Right renal cortex interstitium (tissue), 3 donors: ENCODE measurements at regions not wholly inside any gene's neighbourhood (a gene's known extent, or its start where the extent isn't known, plus 50 kb on each side); places are given as distances from the start of the nearest gene placed in this dataset.
"Not testable (repeated sequence)": the region's sequence is repeated elsewhere in the genome, so short reads cannot be mapped to it uniquely, and the experiment has no call there.

Experiments used
- DNase-seq, 3 donors: peaks; one replicate each; pipeline ENCODE4 v3.0.0-alpha.2; 2013; ENCODE audit warnings: low read depth in 3 of 3, low spot score in 2 of 3

DNA sequence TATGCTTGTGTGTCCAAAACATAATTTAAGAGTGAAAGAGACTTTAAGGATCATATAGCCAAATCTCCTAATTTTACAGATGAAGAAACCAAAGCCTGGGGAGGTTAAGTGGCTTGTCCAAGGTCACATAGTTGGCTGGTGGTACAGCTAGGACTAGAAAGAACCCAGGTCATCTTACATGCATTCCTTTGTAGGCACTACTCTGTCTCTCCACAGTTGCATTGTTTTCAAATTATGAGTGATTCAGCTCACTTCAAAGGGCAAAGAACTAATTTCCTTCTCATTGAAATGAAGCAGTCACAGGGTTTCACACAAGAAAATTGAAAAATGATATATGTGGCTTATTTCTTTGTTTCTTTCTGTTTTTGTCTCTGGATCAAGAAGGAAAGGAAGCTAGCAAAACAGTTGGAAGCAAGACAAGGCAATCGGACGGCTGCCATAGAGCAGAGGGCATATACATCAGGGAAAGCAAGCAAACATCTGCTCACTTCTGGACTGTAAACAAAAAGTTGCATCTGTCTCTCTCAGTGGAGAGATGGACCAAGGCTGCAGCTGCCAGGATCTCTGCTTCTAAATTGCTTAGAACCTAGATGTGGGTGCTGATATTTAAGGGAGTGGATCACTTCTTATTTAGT, 107.5 kb upstream of the AMOT start:
- no peak for DNase-seq

DNA sequence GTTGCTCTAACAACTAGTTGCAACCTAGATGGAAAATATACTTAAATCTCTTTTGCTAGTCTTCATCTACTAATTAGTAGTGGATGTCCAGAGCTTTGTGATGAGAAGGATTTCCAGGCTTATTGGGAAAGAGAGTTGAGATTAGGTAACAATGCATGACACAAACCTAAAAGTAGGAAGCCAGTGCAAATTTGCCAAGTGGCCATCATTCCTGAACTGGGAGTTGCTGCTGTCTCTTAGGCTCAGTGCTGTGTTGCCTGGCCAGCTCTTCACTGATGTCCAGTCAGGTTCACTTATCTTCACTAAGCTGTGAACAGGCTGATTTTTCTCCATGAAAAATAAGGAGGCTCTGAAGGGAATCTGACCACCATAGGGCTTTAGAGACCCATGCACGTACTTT, 105.6 kb upstream of the AMOT start:
- no peak for DNase-seq

GRCh38 chrX:112945826-112946225, 105.2 kb upstream of the AMOT start:
- no peak for DNase-seq

DNA sequence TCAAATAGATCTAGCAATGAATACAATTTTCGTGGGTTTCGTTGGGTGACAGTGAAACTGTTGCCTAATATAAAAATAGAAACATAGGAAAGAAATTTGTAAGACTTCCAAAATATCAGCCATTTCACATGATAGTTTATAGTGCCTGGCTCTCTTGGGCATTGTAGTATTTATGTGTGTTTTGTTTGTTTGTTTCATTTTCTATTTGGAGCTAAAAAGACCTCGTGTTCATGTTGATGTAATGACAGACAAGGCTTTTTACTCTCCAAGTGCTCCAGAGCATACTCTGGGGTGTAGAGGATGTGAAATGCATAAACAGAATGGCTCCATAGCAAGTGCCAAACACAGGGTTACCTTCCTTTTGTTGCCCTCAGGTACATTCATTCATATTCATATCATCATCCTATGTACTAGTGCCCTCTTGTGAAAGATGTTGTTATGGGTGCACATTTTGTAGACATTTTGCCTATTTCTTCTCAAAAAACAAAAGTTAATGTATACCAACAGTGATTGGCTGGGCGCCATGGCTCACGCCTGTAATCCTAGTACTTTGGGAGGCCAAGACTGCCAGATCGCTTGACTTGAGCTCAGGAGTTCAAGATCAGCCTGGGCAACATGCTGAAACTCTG, 100.7 kb upstream of the AMOT start:
- no peak for DNase-seq

DNA sequence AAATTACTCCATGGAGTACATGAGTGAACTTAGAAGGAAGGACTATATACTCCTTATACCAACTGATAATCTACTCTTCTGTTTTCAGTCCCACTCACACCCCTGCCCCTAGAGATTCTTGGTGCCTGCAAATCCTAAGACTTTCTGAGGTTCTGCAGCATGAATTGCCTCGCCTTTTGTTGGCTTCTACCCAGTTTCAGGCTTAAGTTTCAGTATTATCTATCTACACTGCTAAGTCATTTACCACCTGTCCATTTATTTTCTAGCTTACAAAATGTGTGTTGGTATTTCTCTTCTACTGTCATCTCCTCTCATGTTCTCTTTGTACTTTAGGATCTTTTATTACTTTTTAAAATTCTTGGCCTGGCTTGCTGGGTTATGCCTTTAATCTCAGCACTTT, 94.4 kb upstream of the AMOT start:
- DNase-seq = no peak

GRCh38 chrX:112931900-112932299, 91.3 kb upstream of the AMOT start:
- no peak for DNase-seq

DNA sequence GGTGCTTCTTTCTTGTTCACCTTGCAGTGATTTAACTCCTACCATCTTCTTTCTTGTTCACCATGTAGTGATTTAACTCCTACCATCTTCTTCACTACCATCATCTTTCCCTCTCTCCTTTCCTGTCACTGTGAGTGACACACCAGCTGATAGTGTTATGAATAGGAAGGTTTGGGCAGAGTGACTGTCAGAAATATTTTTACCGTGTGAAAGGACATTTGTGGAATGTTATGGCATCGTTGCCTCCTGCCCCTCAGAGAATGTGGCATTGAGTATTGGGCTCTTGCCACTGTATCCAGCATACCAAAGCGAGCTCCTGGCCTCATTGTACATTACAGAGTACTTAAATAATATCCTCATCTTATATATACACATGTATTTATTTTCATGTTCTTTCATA, 90.8 kb upstream of the AMOT start:
- no peak for DNase-seq

- DNase-seq = not testable (repeated sequence)
Observed at GRCh38 chrX:112923381-112923780, 82.8 kb upstream of the AMOT start.

- DNase-seq = no peak
Observed at GRCh38 chrX:112913807-112914206, 73.2 kb upstream of the AMOT start.

- DNase-seq = no peak
Observed at GRCh38 chrX:112910418-112910817, 69.8 kb upstream of the AMOT start.

- peak in 1 of 3 donors; percentile 15 for DNase-seq
Observed at GRCh38 chrX:112901869-112902725, 61.5 kb upstream of the AMOT start.

DNA sequence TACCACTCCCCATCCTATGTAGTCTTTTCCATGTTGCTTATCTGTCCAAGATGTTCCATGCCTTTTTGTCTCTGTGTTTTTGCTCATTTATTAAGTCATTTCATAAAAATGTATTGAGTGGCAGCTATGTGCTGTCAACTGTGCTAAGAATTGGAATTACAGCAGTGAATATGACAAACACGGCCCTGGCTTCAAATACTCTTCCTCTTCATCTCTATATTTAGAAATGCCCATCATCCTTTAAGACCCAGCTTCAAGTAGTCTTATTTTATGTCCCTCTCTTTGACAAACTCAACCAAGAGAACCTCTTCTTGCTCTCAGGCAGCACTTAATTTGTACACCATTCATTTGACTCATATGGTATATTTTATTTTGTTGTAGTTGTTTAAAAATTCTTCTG, 55.4 kb upstream of the AMOT start:
- DNase-seq = no peak
